NT2/D1 (cell line): ENCODE measurements at regions not wholly inside any gene's neighbourhood (a gene's known extent, or its start where the extent isn't known, plus 50 kb on each side); places are given as distances from the start of the nearest gene placed in this dataset.

Experiments used
- YY1 ChIP-seq: IDR thresholded peaks from 2 replicates; pipeline ENCODE4 v1.6.1; 2011; ENCODE audit not compliant: insufficient read length, insufficient read depth
- ZNF274 ChIP-seq: IDR thresholded peaks from 2 replicates; pipeline ENCODE4 v1.6.1; 2011; ENCODE audit warnings: mild to moderate bottlenecking, low read depth, low read length

DNA sequence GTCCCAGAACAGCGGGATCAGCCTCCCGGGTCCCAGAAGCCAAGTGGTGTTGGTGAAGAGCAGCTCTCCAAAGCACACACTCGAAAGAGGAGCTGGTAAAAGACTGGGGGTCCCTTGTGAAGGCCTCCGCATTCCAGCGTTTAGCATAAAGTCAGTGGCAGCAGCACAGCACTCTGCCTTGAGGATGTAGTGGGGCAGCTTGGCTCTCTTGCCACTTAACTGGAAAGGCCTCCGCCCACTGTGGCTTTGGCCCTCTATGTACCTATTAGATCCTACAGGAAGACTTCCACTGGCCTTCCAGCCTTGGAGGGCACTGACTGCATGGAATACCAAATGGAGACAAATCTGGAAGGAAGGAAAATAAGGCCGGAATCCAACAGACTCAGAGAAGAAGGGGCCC lies 1455.3 kb downstream of the BRD1 start:
- no peak for TF ChIP-seq ZNF274
- no peak for TF ChIP-seq YY1
